Ecto neural progenitor cell (in vitro differentiated cells): ENCODE measurements at regions not wholly inside any gene's neighbourhood (a gene's known extent, or its start where the extent isn't known, plus 50 kb on each side); places are given as distances from the start of the nearest gene placed in this dataset.

ENCODE experiments used
- DNase-seq: peaks from one replicate; pipeline ENCODE4 v3.0.0-alpha.2; 2018; ENCODE audit warnings: low spot score

DNA sequence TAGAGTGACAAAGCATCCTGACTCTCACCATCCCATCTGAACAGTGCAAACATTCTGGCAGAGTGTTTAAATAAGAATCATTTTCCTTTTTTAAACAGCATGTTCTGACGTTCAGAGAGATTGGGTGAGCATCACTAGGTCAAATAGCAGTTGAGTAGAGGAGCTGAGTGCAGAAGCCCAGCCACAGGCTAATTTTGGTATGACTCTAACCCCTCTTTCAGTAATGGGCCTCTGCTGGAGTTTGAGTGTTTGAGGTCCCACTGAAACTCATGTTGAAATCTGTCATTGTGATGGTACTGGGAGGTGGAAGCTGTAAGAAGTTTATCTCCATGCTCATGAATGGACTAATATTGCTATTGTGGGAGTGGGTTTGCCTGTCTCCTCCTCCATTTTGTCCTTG lies 194.4 kb downstream of the SALL1 start:
- DNase-seq: no peak

DNA sequence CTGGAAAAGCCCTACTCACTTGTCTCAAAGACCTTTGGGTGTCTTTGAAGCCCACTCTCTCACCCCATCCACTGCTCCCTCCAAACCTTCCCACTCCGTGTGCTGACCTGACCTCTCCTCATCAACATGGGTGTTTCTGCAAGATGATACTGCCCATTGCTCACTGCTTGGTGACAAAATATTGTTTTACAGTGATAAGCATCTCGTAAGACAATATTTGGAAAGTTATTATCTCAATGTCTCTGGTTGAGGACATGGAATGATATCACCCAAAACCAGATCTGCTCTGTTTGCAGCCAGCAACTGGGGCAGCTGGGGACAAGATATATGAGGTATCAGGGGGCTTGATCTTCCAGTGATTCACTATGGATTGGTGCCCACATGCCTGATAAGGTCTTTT lies 195.8 kb downstream of the SALL1 start:
- no peak for DNase-seq

GRCh38 chr16:50954469-50954868 lies 196.6 kb downstream of the SALL1 start:
- no peak for DNase-seq

DNA sequence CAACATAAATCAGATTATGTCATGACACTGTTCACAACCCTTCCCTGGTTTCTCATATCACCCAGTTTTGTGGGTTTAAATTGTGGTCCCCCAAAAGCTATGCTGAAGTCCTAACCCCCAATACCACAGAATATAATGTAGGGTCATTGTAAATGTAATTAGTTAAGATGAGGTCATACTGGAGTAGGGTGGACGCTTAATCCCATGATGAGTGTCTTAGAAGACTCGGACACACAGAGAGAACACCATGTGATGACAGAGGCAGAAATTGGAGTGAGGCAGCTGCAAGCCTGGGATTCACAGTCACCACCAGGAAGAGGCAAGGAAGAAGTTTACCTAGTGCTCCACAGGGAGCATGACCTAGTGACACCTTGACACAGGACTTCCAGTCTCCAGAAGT lies 197.8 kb downstream of the SALL1 start:
- no peak for DNase-seq

- DNase-seq: no peak
These were observed 200.1 kb downstream of the SALL1 start for GRCh38 chr16:50950955-50951354.

GRCh38 chr16:50948268-50948930 lies 202.7 kb downstream of the SALL1 start:
- DNase-seq: no peak

DNA sequence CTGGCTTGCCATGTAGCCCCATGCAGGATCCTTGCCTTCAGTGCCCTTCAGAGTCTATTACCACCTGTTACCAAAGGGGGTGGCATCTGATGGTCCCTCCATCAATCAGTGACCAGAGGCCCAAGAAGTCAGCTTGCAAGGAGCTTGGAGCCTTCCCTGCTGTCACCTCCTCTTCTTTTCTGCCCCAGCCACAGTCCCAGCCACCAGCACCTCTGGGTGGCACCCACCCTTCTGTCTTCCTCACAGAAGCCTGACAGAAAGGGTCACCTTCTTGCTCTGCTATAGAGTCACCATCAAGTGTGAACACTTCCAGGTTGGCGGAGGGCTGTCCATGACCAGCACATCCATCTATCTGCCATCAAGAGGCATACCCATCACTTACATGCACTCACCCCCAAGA lies 203.2 kb downstream of the SALL1 start:
- no peak for DNase-seq

DNA sequence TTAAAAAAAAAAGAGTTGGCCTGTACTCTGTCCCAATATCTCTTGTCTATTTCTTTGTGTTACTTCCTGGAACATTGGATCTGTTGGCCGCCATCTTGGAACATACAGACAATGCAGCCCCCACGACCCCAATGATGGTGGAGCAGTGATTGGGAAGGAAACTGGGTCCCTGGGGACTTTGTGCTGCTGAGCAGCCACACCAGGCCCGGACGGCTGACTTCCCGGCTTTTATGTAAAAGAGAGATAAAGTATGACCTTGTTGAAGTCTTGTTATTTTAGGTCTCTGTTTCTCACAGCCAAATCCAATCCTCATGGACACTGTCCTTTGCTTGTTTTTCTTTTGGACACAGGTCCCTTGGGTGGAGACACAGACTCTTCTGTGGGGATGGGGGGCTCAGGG lies 204.5 kb downstream of the SALL1 start:
- DNase-seq: no peak

- DNase-seq: no peak
These were observed 204.2 kb downstream of the CYLD start for GRCh38 chr16:50946098-50946497.

GRCh38 chr16:50945171-50945570 lies 203.3 kb downstream of the CYLD start:
- DNase-seq: no peak

DNA sequence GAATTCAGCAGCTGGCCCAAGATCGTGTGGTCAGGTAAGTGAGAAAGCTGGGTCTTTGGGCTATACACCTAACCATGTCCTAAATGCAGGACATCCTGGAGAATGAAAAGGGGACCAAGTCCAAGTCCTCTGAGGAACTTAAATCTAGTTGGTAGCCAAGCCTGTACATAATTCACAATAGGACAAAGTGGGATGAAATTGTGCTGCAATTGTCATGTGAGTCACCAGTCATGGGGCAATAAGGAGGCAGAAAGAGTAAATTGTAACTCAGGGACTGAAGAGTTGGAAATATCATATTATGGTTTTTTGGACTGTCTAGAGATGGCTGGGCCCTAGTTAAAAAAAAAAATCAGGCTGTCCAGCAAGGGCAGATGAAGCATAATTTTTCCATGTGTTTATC lies 202.6 kb downstream of the CYLD start:
- no peak for DNase-seq

DNA sequence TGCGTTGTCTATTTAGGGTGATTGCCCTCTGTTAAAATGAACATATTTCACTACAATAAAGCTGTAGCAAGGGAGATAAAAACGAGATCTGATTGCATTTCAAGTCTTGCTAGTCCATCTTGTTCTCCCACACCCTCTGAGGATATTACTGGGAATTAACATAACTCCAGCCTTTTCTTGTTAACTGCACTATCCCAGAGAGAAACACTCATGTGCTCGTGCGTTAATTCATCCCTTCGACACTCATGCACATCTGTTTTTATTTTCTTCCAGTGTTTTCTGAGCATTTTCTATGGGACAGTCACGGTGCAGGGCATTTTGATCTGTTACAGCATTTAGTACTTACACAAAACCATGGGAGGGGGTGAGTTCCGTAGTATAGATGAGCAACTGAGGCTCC lies 202.1 kb downstream of the CYLD start:
- DNase-seq: no peak

DNA sequence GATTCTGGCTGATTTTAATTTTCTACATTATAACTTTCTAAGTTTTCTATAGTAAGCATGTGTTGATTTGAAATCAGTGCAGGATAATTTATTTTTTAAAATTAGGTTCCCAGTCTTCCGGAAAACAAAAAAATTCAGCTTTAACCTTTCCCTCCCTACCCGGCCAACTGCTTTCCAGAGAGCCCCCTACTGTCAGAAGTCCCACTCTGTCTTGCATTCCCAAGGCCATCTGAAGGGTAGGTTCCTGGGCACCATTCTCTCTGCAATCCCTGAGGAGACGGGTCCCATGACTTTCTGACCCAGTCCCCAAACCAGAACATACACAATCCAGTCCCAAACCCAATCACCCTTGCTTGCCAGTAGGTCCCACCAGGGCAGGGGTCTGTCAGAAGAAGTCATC lies 200.3 kb downstream of the CYLD start:
- DNase-seq: no peak

- DNase-seq: no peak
These were observed 199.8 kb downstream of the CYLD start for GRCh38 chr16:50941681-50942080.

GRCh38 chr16:50940275-50940854 lies 198.5 kb downstream of the CYLD start:
- no peak for DNase-seq

GRCh38 chr16:50939356-50939755 lies 197.5 kb downstream of the CYLD start:
- no peak for DNase-seq

DNA sequence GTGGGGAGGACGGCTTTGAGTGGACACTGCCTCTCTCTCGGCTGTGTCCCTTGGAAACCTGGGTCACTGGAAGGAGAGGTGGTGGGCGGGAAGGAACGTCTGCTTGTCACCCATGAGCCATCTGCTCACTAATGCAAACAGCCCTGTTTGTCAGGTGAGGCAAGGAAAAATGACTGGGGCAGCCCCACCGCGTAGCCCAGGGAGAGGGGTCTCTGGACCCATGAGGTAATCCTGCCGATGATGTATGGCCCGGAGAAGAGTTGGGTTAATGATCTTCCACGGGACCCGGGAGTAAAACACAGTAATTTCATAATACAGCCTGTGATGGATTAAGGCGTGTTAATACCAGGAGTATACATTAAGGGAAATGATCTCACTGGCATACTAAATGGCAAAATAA lies 197.0 kb downstream of the CYLD start:
- DNase-seq: no peak

- no peak for DNase-seq
These were observed 191.4 kb downstream of the CYLD start for GRCh38 chr16:50933262-50933661.

- DNase-seq: no peak
These were observed 190.6 kb downstream of the CYLD start for GRCh38 chr16:50932348-50932935.

- DNase-seq: no peak
These were observed 186.2 kb downstream of the CYLD start for GRCh38 chr16:50928065-50928464.

GRCh38 chr16:50925758-50926357 lies 184.0 kb downstream of the CYLD start:
- no peak for DNase-seq

GRCh38 chr16:50924759-50925545 lies 183.1 kb downstream of the CYLD start:
- DNase-seq: no peak
